ENCODE measurements at regions not wholly inside any gene's neighbourhood (a gene's known extent, or its start where the extent isn't known, plus 50 kb on each side); places are given as distances from the start of the nearest gene placed in this dataset.
A peak's percentile ranks its signal among the peaks of the same experiment; 100 is the strongest.

DNA sequence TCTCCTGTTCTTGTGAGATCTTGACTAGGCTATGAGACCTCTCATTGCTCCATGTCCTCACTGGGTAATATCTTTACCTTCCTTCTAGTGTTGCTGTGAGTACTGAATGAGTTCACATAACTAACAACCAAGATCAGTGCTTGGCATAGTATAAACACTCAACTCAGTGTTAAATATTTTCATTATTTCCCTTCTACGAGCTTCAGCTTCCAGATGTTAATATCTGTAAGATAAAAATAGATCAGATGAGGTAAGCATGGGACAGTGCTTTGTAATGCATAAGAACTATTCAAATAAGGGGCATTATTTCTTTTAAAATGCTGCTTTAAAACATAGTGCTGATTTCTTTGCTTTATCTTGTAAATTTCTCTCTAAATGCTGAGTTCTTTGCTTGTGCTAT, 130.8 kb downstream of the DIPK2A start:
- H3K27me3 ChIP-seq (replicated peaks; ENCODE audit: insufficient read depth) = no peaks in the 10 kb centered on the region
- DNase-seq (ENCODE audit: low spot score) (no peak), ATAC-seq (ENCODE audit: insufficient number of reproducible peaks, low FRiP score, low read depth) (no peak)
- no peak overlapping the region for H3K4me3 ChIP-seq
- no peaks in the 10 kb centered on the region for H3K36me3 ChIP-seq
- H3K4me1 ChIP-seq (ENCODE audit: control insufficient read depth in 1 of 2, low read depth in 2 of 2) = peaks cover 14 to 32% of the 10 kb centered on the region in 2 donors
- no peaks in the 10 kb centered on the region for H3K9me3 ChIP-seq
- H3K27ac ChIP-seq = no peak overlapping the region
- TF ChIP-seq, protein P1, sequence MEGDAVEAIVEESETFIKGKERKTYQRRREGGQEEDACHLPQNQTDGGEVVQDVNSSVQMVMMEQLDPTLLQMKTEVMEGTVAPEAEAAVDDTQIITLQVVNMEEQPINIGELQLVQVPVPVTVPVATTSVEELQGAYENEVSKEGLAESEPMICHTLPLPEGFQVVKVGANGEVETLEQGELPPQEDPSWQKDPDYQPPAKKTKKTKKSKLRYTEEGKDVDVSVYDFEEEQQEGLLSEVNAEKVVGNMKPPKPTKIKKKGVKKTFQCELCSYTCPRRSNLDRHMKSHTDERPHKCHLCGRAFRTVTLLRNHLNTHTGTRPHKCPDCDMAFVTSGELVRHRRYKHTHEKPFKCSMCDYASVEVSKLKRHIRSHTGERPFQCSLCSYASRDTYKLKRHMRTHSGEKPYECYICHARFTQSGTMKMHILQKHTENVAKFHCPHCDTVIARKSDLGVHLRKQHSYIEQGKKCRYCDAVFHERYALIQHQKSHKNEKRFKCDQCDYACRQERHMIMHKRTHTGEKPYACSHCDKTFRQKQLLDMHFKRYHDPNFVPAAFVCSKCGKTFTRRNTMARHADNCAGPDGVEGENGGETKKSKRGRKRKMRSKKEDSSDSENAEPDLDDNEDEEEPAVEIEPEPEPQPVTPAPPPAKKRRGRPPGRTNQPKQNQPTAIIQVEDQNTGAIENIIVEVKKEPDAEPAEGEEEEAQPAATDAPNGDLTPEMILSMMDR (IDR thresholded peaks at IDR 0.05) = no peak

DNA sequence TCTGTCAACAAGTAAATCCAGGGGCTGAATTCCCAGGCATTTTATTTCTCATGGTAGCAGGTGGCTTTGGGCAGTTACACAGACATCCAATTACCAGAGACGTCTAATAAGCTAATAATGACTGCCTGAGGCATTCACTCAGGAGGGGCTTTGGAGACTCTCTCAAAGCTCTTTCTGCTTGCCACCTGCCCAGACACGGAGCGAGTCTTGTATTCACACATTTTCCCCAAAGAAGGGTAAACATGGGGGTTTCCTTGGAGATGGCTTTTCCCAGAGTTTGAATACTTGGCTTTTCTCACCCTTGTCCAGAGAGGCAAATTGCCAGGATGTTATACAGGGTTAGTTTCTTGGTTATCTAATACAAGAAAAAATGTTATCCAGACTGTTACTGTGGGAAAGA, 132.6 kb downstream of the DIPK2A start:
- H3K4me3 ChIP-seq = no peak overlapping the region
- no peaks in the 10 kb centered on the region for H3K27me3 ChIP-seq (replicated peaks; ENCODE audit: insufficient read depth)
- TF ChIP-seq, protein P1 (IDR thresholded peaks at IDR 0.05) = no peak
- no peaks in the 10 kb centered on the region for H3K36me3 ChIP-seq
- H3K27ac ChIP-seq = peak overlapping the region in 1 of 2 donors; percentile 8
- DNase-seq (ENCODE audit: low spot score) = no peak
- no peaks in the 10 kb centered on the region for H3K9me3 ChIP-seq
- peaks cover 14 to 32% of the 10 kb centered on the region in 2 donors for H3K4me1 ChIP-seq (ENCODE audit: control insufficient read depth in 1 of 2, low read depth in 2 of 2)
- no peak for ATAC-seq (ENCODE audit: insufficient number of reproducible peaks, low FRiP score, low read depth)

DNA sequence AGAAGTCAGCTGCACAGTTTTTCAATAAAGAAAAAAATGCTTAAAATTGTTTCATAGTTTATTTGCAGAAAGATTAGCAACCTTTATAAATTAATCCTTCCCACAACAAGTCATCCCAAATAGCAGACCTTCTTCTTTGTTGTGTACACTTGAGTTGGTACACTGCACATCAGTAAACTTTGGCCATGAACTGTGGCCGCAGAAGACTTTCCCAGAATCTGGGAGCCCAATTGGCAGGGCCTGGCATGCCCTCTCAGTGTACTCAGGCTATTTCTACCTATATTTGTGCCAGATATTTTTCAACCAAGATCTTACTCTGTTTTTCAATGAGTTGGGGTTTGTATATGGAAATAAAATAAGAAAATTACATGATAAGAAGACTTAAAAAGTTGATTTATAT, 133.1 kb downstream of the DIPK2A start:
- no peaks in the 10 kb centered on the region for H3K36me3 ChIP-seq
- H3K9me3 ChIP-seq = no peaks in the 10 kb centered on the region
- no peak overlapping the region for H3K4me3 ChIP-seq
- DNase-seq (ENCODE audit: low spot score) (no peak), ATAC-seq (ENCODE audit: insufficient number of reproducible peaks, low FRiP score, low read depth) (no peak)
- H3K4me1 ChIP-seq (ENCODE audit: control insufficient read depth in 1 of 2, low read depth in 2 of 2) = peaks cover 14 to 32% of the 10 kb centered on the region in 2 donors
- no peaks in the 10 kb centered on the region for H3K27me3 ChIP-seq (replicated peaks; ENCODE audit: insufficient read depth)
- TF ChIP-seq, protein P1 (IDR thresholded peaks at IDR 0.05) = no peak
- peak overlapping the region in 1 of 2 donors; percentile 8 for H3K27ac ChIP-seq

DNA sequence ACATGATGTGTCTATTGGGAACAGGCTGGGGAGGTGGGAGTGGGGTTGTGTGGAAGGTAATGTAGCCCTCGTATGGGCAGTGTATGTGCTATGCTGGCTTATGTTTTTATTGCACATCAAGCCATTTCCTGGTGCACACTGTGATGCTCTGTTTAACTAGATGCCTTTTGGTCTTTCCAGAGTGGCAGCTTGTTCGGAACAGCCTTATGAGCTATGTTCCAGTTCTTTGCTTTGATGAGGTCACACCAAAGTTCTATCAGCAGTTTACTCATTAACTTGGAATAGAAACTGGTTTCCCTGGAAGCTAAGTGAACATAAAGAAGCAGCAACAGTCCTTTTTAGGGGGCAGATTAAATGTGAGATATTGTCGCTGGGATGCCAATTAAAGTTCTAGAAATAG, 133.9 kb downstream of the DIPK2A start:
- no peak overlapping the region for H3K27ac ChIP-seq
- no peaks in the 10 kb centered on the region for H3K36me3 ChIP-seq
- no peaks in the 10 kb centered on the region for H3K9me3 ChIP-seq
- H3K4me3 ChIP-seq = no peak overlapping the region
- H3K4me1 ChIP-seq (ENCODE audit: control insufficient read depth in 1 of 2, low read depth in 2 of 2) = peaks cover 14 to 36% of the 10 kb centered on the region in 2 donors
- no peak for DNase-seq (ENCODE audit: low spot score)
- TF ChIP-seq, protein P1 (IDR thresholded peaks at IDR 0.05) = no peak
- no peak for ATAC-seq (ENCODE audit: insufficient number of reproducible peaks, low FRiP score, low read depth)
- no peaks in the 10 kb centered on the region for H3K27me3 ChIP-seq (replicated peaks; ENCODE audit: insufficient read depth)

DNA sequence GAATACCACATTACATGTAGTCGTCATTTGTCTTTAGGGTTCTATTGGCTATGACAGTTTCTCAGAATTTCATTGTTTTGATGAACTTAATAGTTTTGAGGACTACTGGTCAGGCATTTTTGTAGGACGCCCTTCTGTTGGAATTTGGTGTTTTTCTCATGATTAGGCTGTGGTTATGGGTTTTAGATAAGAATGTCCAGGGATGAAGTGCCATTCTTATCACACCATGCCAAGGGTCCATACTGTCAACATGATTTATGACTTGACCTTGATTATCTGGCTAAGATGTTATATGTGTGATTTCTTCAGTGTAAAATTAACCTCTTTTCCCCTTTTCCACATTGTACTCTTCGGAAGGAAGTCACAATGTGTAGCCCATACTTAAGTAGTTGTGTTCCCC, 135.3 kb downstream of the DIPK2A start:
- no peaks in the 10 kb centered on the region for H3K9me3 ChIP-seq
- ATAC-seq (ENCODE audit: insufficient number of reproducible peaks, low FRiP score, low read depth) = no peak
- no peak overlapping the region for H3K4me3 ChIP-seq
- H3K4me1 ChIP-seq (ENCODE audit: control insufficient read depth in 1 of 2, low read depth in 2 of 2) = peaks cover 14 to 49% of the 10 kb centered on the region in 2 donors
- no peaks in the 10 kb centered on the region for H3K27me3 ChIP-seq (replicated peaks; ENCODE audit: insufficient read depth)
- H3K27ac ChIP-seq = no peak overlapping the region
- H3K36me3 ChIP-seq = no peaks in the 10 kb centered on the region
- TF ChIP-seq, protein P1 (IDR thresholded peaks at IDR 0.05) = no peak
- no peak for DNase-seq (ENCODE audit: low spot score)
